Keratinocyte (primary cell): ENCODE measurements at regions not wholly inside any gene's neighbourhood (a gene's known extent, or its start where the extent isn't known, plus 50 kb on each side); places are given as distances from the start of the nearest gene placed in this dataset.
"Not testable (repeated sequence)": the region's sequence is repeated elsewhere in the genome, so short reads cannot be mapped to it uniquely, and the experiment has no call there.

ENCODE experiments used
- DNase-seq: peaks from one replicate; pipeline ENCODE4 v3.0.0-alpha.2; 2011; ENCODE audit warnings: low read depth, missing footprints, low spot score
- FAIRE-seq: peaks from 2 replicates; lab custom pipeline; 2011; peaks lifted over from hg19 to GRCh38; lab: Jason Lieb, UNC
- H2AFZ ChIP-seq: 2 replicates; pipeline ENCODE4 v1.6.0; 2012; ENCODE audit warnings: low read length, control low read depth, inconsistent platforms; ENCODE audit not compliant: control insufficient read depth
- H3K27ac ChIP-seq: 2 replicates; pipeline ENCODE4 v1.5.1; 2011; ENCODE audit warnings: low read length; ENCODE audit not compliant: control insufficient read depth, insufficient read depth
- H3K27me3 ChIP-seq: 3 replicates; pipeline ENCODE4 v1.6.0; 2011; ENCODE audit warnings: low read length; ENCODE audit not compliant: control insufficient read depth, insufficient read depth; ENCODE audit errors: extremely low read depth
- H3K36me3 ChIP-seq, 2 experiments: 2 replicates in 1 of 2; 3 replicates in 1 of 2; pipeline ENCODE4 v1.5.1; 2011; ENCODE audit warnings: low read length in 2 of 2, mild to moderate bottlenecking in 1 of 2; ENCODE audit not compliant: control insufficient read depth in 2 of 2, insufficient read depth in 2 of 2; ENCODE audit errors: extremely low read depth in 1 of 2
- H3K4me1 ChIP-seq: 3 replicates; pipeline ENCODE4 v1.5.1; 2011; ENCODE audit warnings: low read length; ENCODE audit not compliant: control insufficient read depth, insufficient read depth; ENCODE audit errors: extremely low read depth
- H3K4me2 ChIP-seq: 3 replicates; pipeline ENCODE4 v1.6.0; 2011; ENCODE audit warnings: low read depth, low read length; ENCODE audit not compliant: control insufficient read depth, insufficient read depth; ENCODE audit errors: extremely low read depth
- H3K4me3 ChIP-seq, 3 experiments: fragments of 200-600 bp in 1 of 3; sonication (generic) in 1 of 3; 2 replicates in 2 of 3; 3 replicates in 1 of 3; pipeline ENCODE4 v1.5.1; 2011 to 2016; ENCODE audit warnings: low read length in 3 of 3, mild to moderate bottlenecking in 3 of 3, control low read depth in 2 of 3, inconsistent platforms in 1 of 3, low read depth in 1 of 3, mixed read lengths in 1 of 3, mixed run types in 1 of 3, moderate library complexity in 1 of 3; ENCODE audit not compliant: control insufficient read depth in 2 of 3, insufficient read depth in 2 of 3; ENCODE audit errors: extremely low read depth in 1 of 3
- H3K79me2 ChIP-seq: 2 replicates; pipeline ENCODE4 v1.6.0; 2012; ENCODE audit warnings: low read length; ENCODE audit not compliant: control insufficient read depth, insufficient read depth
- H3K9ac ChIP-seq: 3 replicates; pipeline ENCODE4 v1.6.0; 2011; ENCODE audit warnings: low read length; ENCODE audit not compliant: control insufficient read depth, insufficient read depth; ENCODE audit errors: extremely low read depth
- H3K9me1 ChIP-seq: 3 replicates; pipeline ENCODE4 v1.6.0; 2011; ENCODE audit warnings: low read length; ENCODE audit not compliant: control insufficient read depth, insufficient read depth; ENCODE audit errors: extremely low read depth
- H3K9me3 ChIP-seq: 2 replicates; pipeline ENCODE4 v1.5.1; 2012; ENCODE audit warnings: low read depth, low read length; ENCODE audit not compliant: control insufficient read depth
- H4K20me1 ChIP-seq: 3 replicates; pipeline ENCODE4 v1.6.0; 2011; ENCODE audit warnings: low read length; ENCODE audit not compliant: control insufficient read depth, insufficient read depth; ENCODE audit errors: extremely low read depth
- EZH2 ChIP-seq: IDR thresholded peaks from one replicate; pipeline ENCODE4 v1.6.1; 2012; ENCODE audit warnings: inconsistent platforms, mild to moderate bottlenecking, low read length, moderate library complexity
- dilution Hi-C: fragments of 300-500 bp; cut with MboI; formaldehyde crosslinking; loops from one replicate; pipeline ENCODE4 v1.7.0; 2020; ENCODE audit warnings: low sequenced_read_pairs; ENCODE audit not compliant: extremely low pct_ligation_motif_present
- TF ChIP-seq, protein P1 (sequence below), 3 experiments: IDR thresholded peaks in 1 of 3; conservative IDR thresholded peaks in 1 of 3; optimal IDR thresholded peaks in 1 of 3; 2 replicates in 2 of 3; 3 replicates in 1 of 3; pipeline versions ENCODE3 to v1.5.1; 2011; ENCODE audit warnings: low read length in 3 of 3, mild to moderate bottlenecking in 3 of 3, moderate library complexity in 2 of 3, control low read depth in 1 of 3, inconsistent platforms in 1 of 3; ENCODE audit not compliant: insufficient read depth in 2 of 3; ENCODE audit errors: extremely low read depth in 1 of 3

DNA sequence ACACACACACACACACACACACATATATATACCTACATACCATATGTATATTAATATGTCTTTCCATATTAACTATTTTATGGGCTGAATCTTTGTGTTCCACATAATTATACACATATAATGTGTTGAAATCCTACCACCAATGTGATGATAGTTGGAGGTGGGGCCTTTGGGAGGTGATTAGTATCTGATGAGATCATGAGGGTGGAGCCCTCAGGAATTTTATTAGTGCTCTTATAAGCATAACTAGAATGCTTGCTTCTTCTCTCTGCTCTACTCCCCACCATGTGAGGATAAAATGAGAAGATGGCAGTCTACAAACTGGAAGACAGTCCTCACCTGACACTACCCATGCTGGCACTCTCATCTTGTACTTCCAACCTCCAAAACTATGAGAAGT lies 1193.5 kb upstream of the FLRT2 start:
- no peak for FAIRE-seq
- Histone ChIP-seq H2AFZ (no peak overlapping the region), H3K4me2 (no peak overlapping the region), H3K27ac (no peak overlapping the region), H3K79me2 (no peaks in the 10 kb centered on the region), H4K20me1 (no peaks in the 10 kb centered on the region), H3K9me3 (no peaks in the 10 kb centered on the region), H3K4me1 (no peaks in the 10 kb centered on the region), H3K9ac (no peak overlapping the region), H3K4me3 (no peak overlapping the region), H3K36me3 (no peaks in the 10 kb centered on the region), H3K27me3 (no peaks in the 10 kb centered on the region), H3K9me1 (no peaks in the 10 kb centered on the region)
- dilution Hi-C loops, result no loop called here
- no peak for TF ChIP-seq EZH2
- TF ChIP-seq, protein P1, sequence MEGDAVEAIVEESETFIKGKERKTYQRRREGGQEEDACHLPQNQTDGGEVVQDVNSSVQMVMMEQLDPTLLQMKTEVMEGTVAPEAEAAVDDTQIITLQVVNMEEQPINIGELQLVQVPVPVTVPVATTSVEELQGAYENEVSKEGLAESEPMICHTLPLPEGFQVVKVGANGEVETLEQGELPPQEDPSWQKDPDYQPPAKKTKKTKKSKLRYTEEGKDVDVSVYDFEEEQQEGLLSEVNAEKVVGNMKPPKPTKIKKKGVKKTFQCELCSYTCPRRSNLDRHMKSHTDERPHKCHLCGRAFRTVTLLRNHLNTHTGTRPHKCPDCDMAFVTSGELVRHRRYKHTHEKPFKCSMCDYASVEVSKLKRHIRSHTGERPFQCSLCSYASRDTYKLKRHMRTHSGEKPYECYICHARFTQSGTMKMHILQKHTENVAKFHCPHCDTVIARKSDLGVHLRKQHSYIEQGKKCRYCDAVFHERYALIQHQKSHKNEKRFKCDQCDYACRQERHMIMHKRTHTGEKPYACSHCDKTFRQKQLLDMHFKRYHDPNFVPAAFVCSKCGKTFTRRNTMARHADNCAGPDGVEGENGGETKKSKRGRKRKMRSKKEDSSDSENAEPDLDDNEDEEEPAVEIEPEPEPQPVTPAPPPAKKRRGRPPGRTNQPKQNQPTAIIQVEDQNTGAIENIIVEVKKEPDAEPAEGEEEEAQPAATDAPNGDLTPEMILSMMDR (optimal IDR thresholded peaks at IDR 0.05 in 1 of 3, IDR thresholded peaks at IDR 0.05 in 1 of 3, conservative IDR thresholded peaks at IDR 0.05 in 1 of 3; ENCODE audit: extremely low read depth in 1 of 3, insufficient read depth in 2 of 3, low read length in 3 of 3), result no peak
- DNase-seq, result no peak

DNA sequence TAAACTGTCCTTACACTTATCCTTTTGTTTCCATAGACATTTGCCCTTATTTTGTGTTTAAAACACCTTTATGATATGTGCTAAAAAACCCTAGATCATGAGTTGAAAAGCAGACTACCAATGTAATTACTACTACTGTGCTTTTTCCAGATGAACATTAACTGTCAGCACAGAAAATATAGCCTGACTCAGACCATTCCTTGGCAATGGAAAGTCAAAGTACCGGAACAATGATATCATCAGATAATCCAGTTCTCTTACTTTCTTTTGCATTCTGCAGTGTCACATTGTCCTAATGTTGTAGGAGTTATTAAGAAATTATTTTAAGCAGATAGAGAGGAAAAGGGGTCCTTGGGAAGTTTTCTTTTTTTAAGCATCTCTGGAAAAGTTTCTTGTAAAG lies 1189.0 kb upstream of the FLRT2 start:
- H3K9me1 ChIP-seq, result no peaks in the 10 kb centered on the region
- FAIRE-seq, result no peak
- no peaks in the 10 kb centered on the region for H3K36me3 ChIP-seq
- no peaks in the 10 kb centered on the region for H3K9me3 ChIP-seq
- no peaks in the 10 kb centered on the region for H3K27me3 ChIP-seq
- no peak for DNase-seq
- no peak overlapping the region for H2AFZ ChIP-seq
- TF ChIP-seq EZH2, result no peak
- TF ChIP-seq, protein P1 (optimal IDR thresholded peaks at IDR 0.05 in 1 of 3, IDR thresholded peaks at IDR 0.05 in 1 of 3, conservative IDR thresholded peaks at IDR 0.05 in 1 of 3; ENCODE audit: extremely low read depth in 1 of 3, insufficient read depth in 2 of 3, low read length in 3 of 3), result no peak
- H3K27ac ChIP-seq, result no peak overlapping the region
- H3K4me1 ChIP-seq, result no peaks in the 10 kb centered on the region
- no peaks in the 10 kb centered on the region for H3K79me2 ChIP-seq
- dilution Hi-C loops, result no loop called here
- no peak overlapping the region for H3K4me3 ChIP-seq
- H3K4me2 ChIP-seq, result no peak overlapping the region
- H4K20me1 ChIP-seq, result no peaks in the 10 kb centered on the region
- no peak overlapping the region for H3K9ac ChIP-seq

DNA sequence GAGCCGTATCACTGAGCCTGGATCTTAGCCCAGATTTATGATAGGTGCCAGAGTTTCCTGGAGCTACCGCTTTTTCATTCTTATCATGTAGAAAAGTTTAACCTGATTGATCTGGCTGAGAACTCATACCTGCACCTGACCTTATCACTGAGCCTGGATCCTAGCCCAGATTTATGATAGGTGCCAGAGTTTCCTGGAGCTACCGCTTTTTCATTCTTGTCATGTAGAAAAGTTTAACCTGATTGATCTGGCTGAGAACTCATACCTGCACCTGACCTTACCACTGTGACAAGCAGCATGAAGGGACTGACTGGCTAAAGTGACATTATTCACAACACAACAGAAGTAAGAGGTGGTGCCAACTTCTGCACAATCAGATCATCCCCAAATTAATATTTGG lies 1188.1 kb upstream of the FLRT2 start:
- dilution Hi-C loops, H3K27ac ChIP-seq, H3K9me1 ChIP-seq, H3K79me2 ChIP-seq, H3K9ac ChIP-seq, H3K4me2 ChIP-seq, H3K4me1 ChIP-seq, H4K20me1 ChIP-seq, H3K27me3 ChIP-seq, DNase-seq, H3K9me3 ChIP-seq, H2AFZ ChIP-seq, H3K4me3 ChIP-seq, H3K36me3 ChIP-seq: not testable (repeated sequence)
- peak; percentile 17 for FAIRE-seq
